ENCODE measurements at regions not wholly inside any gene's neighbourhood (a gene's known extent, or its start where the extent isn't known, plus 50 kb on each side); places are given as distances from the start of the nearest gene placed in this dataset.

GRCh38 chr12:72135021-72135301 lies 137.2 kb upstream of the TRHDE start:
- WGBS, 4 donors: 81 to 90% (median 81%) methylated on average over 2 of the region's 2 CpGs
- H3K4me1 ChIP-seq (replicated peaks in 1 of 2): no peaks in the 10 kb centered on the region
- no peaks in the 10 kb centered on the region for H3K27me3 ChIP-seq
- no peaks in the 10 kb centered on the region for H3K36me3 ChIP-seq (replicated peaks in 1 of 2)
- no peak overlapping the region for H3K4me3 ChIP-seq
- intact Hi-C loops (cut with DNase I): no loop called here
- DNase-seq: no peak
- no peak for TF ChIP-seq POLR2A (IDR thresholded peaks at IDR 0.05)
- TF ChIP-seq, protein P1, sequence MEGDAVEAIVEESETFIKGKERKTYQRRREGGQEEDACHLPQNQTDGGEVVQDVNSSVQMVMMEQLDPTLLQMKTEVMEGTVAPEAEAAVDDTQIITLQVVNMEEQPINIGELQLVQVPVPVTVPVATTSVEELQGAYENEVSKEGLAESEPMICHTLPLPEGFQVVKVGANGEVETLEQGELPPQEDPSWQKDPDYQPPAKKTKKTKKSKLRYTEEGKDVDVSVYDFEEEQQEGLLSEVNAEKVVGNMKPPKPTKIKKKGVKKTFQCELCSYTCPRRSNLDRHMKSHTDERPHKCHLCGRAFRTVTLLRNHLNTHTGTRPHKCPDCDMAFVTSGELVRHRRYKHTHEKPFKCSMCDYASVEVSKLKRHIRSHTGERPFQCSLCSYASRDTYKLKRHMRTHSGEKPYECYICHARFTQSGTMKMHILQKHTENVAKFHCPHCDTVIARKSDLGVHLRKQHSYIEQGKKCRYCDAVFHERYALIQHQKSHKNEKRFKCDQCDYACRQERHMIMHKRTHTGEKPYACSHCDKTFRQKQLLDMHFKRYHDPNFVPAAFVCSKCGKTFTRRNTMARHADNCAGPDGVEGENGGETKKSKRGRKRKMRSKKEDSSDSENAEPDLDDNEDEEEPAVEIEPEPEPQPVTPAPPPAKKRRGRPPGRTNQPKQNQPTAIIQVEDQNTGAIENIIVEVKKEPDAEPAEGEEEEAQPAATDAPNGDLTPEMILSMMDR (IDR thresholded peaks at IDR 0.05): no peak
- H3K27ac ChIP-seq: no peak overlapping the region
- no peaks in the 10 kb centered on the region for H3K9me3 ChIP-seq (replicated peaks in 1 of 3)

DNA sequence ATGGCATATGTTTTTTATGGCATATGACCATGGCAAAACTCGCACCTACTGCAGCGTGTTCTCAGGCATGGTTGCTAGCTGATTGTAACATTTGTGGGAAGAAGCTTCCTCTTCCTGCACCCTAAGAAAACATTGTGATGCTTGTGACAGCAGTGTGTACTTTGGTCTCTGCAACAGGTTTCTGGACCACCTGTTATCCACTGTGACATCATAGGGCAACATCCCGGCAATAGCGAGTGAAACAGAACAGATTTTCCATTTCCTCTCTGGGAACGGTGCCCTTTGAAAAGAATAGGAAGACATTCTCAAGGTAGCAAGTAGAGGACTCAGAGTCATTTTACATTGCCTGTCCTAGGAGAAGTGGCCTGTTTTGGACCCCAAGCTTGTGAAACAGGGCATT lies 135.4 kb upstream of the TRHDE start:
- no peaks in the 10 kb centered on the region for H3K4me1 ChIP-seq (replicated peaks in 1 of 2)
- H3K4me3 ChIP-seq: no peak overlapping the region
- intact Hi-C loops (cut with DNase I): no loop called here
- DNase-seq: no peak
- H3K27ac ChIP-seq: no peak overlapping the region
- no peak for TF ChIP-seq POLR2A (IDR thresholded peaks at IDR 0.05)
- TF ChIP-seq, protein P1 (IDR thresholded peaks at IDR 0.05): no peak
- 86 to 93% (median 88%) methylated on average over 5 of the region's 5 CpGs for WGBS, 4 donors
- no peaks in the 10 kb centered on the region for H3K9me3 ChIP-seq (replicated peaks in 1 of 3)
- H3K27me3 ChIP-seq: no peaks in the 10 kb centered on the region
- H3K36me3 ChIP-seq (replicated peaks in 1 of 2): no peaks in the 10 kb centered on the region

GRCh38 chr12:72139411-72139810 lies 132.8 kb upstream of the TRHDE start:
- 80 to 90% (median 88%) methylated on average over 4 of the region's 4 CpGs for WGBS, 4 donors
- TF ChIP-seq, protein P1 (IDR thresholded peaks at IDR 0.05): no peak
- TF ChIP-seq POLR2A (IDR thresholded peaks at IDR 0.05): no peak
- DNase-seq: no peak
- Histone ChIP-seq H3K27me3 (no peaks in the 10 kb centered on the region), H3K36me3 (replicated peaks in 1 of 2) (no peaks in the 10 kb centered on the region), H3K4me3 (no peak overlapping the region), H3K27ac (no peak overlapping the region), H3K4me1 (replicated peaks in 1 of 2) (no peaks in the 10 kb centered on the region), H3K9me3 (replicated peaks in 1 of 3) (no peaks in the 10 kb centered on the region)
- intact Hi-C loops (cut with DNase I): no loop called here

DNA sequence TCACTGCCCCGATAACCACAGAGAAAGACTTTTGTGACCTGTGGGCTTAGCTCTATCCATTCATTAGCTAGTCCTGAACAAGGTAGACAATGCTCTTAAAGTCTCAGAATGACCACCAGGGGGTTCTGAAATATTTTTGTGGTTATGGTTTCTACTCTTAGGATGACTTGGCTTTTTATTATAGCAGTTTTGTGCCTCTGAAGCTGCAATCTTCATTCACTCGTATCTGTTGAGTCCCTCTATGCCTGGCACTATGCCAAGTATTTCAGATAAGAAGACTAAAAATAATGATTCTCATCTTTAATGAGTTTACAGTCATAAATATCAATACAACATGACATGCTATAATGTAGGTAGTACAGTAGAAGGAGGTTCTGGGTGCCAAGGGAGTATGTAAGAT lies 130.8 kb upstream of the TRHDE start:
- no peaks in the 10 kb centered on the region for H3K36me3 ChIP-seq (replicated peaks in 1 of 2)
- H3K9me3 ChIP-seq (replicated peaks in 1 of 3): no peaks in the 10 kb centered on the region
- H3K4me3 ChIP-seq: no peak overlapping the region
- intact Hi-C loops (cut with DNase I): no loop called here
- no peaks in the 10 kb centered on the region for H3K27me3 ChIP-seq
- H3K4me1 ChIP-seq (replicated peaks in 1 of 2): no peaks in the 10 kb centered on the region
- H3K27ac ChIP-seq: no peak overlapping the region
- no peak for DNase-seq
- TF ChIP-seq, protein P1 (IDR thresholded peaks at IDR 0.05): no peak
- TF ChIP-seq POLR2A (IDR thresholded peaks at IDR 0.05): no peak
- WGBS, 4 donors: 45 to 52% (median 50%) methylated on average over 2 of the region's 2 CpGs

Data from adrenal gland (tissue), 9 donors.